Endothelial cell of umbilical vein (primary cell): ENCODE measurements at regions not wholly inside any gene's neighbourhood (a gene's known extent, or its start where the extent isn't known, plus 50 kb on each side); places are given as distances from the start of the nearest gene placed in this dataset.

Experiments used
- CTCF ChIP-seq, 2 donors: IDR thresholded peaks; 1 replicate in 1 of 2; 2 replicates in 1 of 2; pipeline ENCODE4 v1.5.1; 2011; ENCODE audit warnings: low read length in 2 of 2, mild to moderate bottlenecking in 2 of 2, moderate library complexity in 2 of 2, control low read depth in 1 of 2, inconsistent platforms in 1 of 2, low read depth in 1 of 2; ENCODE audit not compliant: insufficient read depth in 1 of 2; ENCODE audit errors: extremely low read depth in 1 of 2
- EZH2 ChIP-seq: IDR thresholded peaks from 2 replicates; pipeline ENCODE4 v1.6.1; 2012; ENCODE audit warnings: borderline replicate concordance, low read depth, mild to moderate bottlenecking, moderate library complexity, low read length, inconsistent platforms; ENCODE audit not compliant: severe bottlenecking
- FOS ChIP-seq: IDR thresholded peaks from 2 replicates; pipeline ENCODE4 v1.6.1; 2011; ENCODE audit warnings: mild to moderate bottlenecking, low read length, moderate library complexity, borderline replicate concordance; ENCODE audit not compliant: insufficient read depth
- GATA2 ChIP-seq: IDR thresholded peaks from 2 replicates; pipeline ENCODE4 v1.7.0; 2011; ENCODE audit warnings: low read depth, mild to moderate bottlenecking, moderate library complexity, mixed read lengths, low read length; ENCODE audit not compliant: insufficient read length, insufficient read depth
- JUN ChIP-seq: IDR thresholded peaks from 2 replicates; pipeline ENCODE4 v1.6.1; 2011; ENCODE audit warnings: borderline replicate concordance, low read depth; ENCODE audit not compliant: insufficient read length, insufficient read depth
- MAX ChIP-seq: IDR thresholded peaks from 2 replicates; pipeline ENCODE4 v1.6.1; 2011; ENCODE audit not compliant: insufficient read depth, insufficient read length
- MYC ChIP-seq: IDR thresholded peaks from one replicate; pipeline ENCODE4 v1.6.1; 2011; ENCODE audit warnings: mild to moderate bottlenecking, low read depth, low read length
- POLR2A ChIP-seq: IDR thresholded peaks from 2 replicates; pipeline ENCODE4 v1.6.1; 2012; ENCODE audit warnings: low read depth, mild to moderate bottlenecking, control low read depth, low read length
- POLR2AphosphoS5 ChIP-seq: IDR thresholded peaks from 2 replicates; pipeline ENCODE4 v1.6.1; 2012; ENCODE audit warnings: low read depth, mild to moderate bottlenecking, control low read depth, low read length, moderate library complexity; ENCODE audit not compliant: insufficient read depth

GRCh38 chr3:19717736-19718135 is 216.3 kb downstream of the EFHB start:
- TF ChIP-seq POLR2A (no peak), CTCF (IDR thresholded peaks at IDR 0.05; ENCODE audit: extremely low read depth in 1 of 2, insufficient read depth in 1 of 2, low read depth in 1 of 2, low read length in 2 of 2) (no peak), POLR2AphosphoS5 (no peak), MAX (no peak), EZH2 (no peak), MYC (no peak), FOS (no peak), GATA2 (no peak), JUN (no peak)
